Karpas-422 (cell line): ENCODE measurements at regions not wholly inside any gene's neighbourhood (a gene's known extent, or its start where the extent isn't known, plus 50 kb on each side); places are given as distances from the start of the nearest gene placed in this dataset.

Source experiments
- DNase-seq: peaks from one replicate; pipeline ENCODE4 v3.0.0-alpha.2; 2015
- H2AFZ ChIP-seq: fragments of 200-600 bp; sonication (generic); 2 replicates; pipeline ENCODE4 v1.6.1; 2014; ENCODE audit warnings: antibody characterized with exemption, low read length, mixed read lengths
- H3K27ac ChIP-seq: fragments of 200-600 bp; sonication (generic); 2 replicates; pipeline ENCODE4 v1.5.1; 2014; ENCODE audit warnings: mild to moderate bottlenecking, low read length, moderate library complexity
- H3K27me3 ChIP-seq: fragments of 200-600 bp; sonication (generic); 2 replicates; pipeline ENCODE4 v1.6.1; 2014; ENCODE audit warnings: low read length, mixed read lengths
- H3K36me3 ChIP-seq: fragments of 200-600 bp; sonication (generic); 2 replicates; pipeline ENCODE4 v1.6.1; 2014; ENCODE audit warnings: low read length, mixed read lengths; ENCODE audit not compliant: insufficient read depth
- H3K4me1 ChIP-seq: fragments of 200-600 bp; sonication (generic); 2 replicates; pipeline ENCODE4 v1.6.1; 2014; ENCODE audit warnings: mild to moderate bottlenecking, low read length, mixed read lengths
- H3K4me2 ChIP-seq: fragments of 200-600 bp; sonication (generic); 2 replicates; pipeline ENCODE4 v1.6.1; 2014; ENCODE audit warnings: low read length, low read depth, mild to moderate bottlenecking; ENCODE audit not compliant: poor library complexity, severe bottlenecking
- H3K4me3 ChIP-seq: fragments of 200-600 bp; sonication (generic); 2 replicates; pipeline ENCODE4 v1.5.1; 2014; ENCODE audit warnings: mild to moderate bottlenecking, antibody characterized with exemption, low read length, mixed read lengths
- H3K79me2 ChIP-seq: fragments of 200-600 bp; sonication (generic); 2 replicates; pipeline ENCODE4 v1.6.1; 2014; ENCODE audit warnings: mild to moderate bottlenecking, low read length, mixed read lengths
- H3K9ac ChIP-seq: fragments of 200-600 bp; sonication (generic); 2 replicates; pipeline ENCODE4 v1.6.0; 2014; ENCODE audit warnings: low read length
- H3K9me2 ChIP-seq: fragments of 200-600 bp; sonication (generic), shearing (Covaris generic); replicated peaks from 2 replicates; pipeline ENCODE4 v1.6.0; 2014; ENCODE audit warnings: mild to moderate bottlenecking, low read length, moderate library complexity; ENCODE audit not compliant: insufficient read depth
- H3K9me3 ChIP-seq: fragments of 300-700, 200-600 bp; sonication (generic); 2 replicates; pipeline ENCODE4 v1.6.1; 2014; ENCODE audit warnings: low read length, mixed read lengths
- H4K20me1 ChIP-seq: fragments of 200-600 bp; sonication (generic); 2 replicates; pipeline ENCODE4 v1.6.1; 2014; ENCODE audit warnings: mild to moderate bottlenecking, antibody characterized with exemption, low read length, low read depth; ENCODE audit not compliant: insufficient read depth

GRCh38 chr6:105487040-105487790 lies 84.3 kb upstream of the PREP start:
- H3K4me2 ChIP-seq: no peak overlapping the region
- H3K9me2 ChIP-seq: no peaks in the 10 kb centered on the region
- H3K36me3 ChIP-seq: no peaks in the 10 kb centered on the region
- no peaks in the 10 kb centered on the region for H4K20me1 ChIP-seq
- no peaks in the 10 kb centered on the region for H3K4me1 ChIP-seq
- no peaks in the 10 kb centered on the region for H3K27me3 ChIP-seq
- H2AFZ ChIP-seq: no peak overlapping the region
- no peak overlapping the region for H3K9ac ChIP-seq
- H3K27ac ChIP-seq: no peak overlapping the region
- no peak for DNase-seq
- H3K4me3 ChIP-seq: no peak overlapping the region
- no peaks in the 10 kb centered on the region for H3K9me3 ChIP-seq
- no peaks in the 10 kb centered on the region for H3K79me2 ChIP-seq

- Histone ChIP-seq H3K4me3 (no peak overlapping the region), H3K36me3 (no peaks in the 10 kb centered on the region), H3K9me3 (no peaks in the 10 kb centered on the region), H3K9me2 (no peaks in the 10 kb centered on the region), H3K27ac (no peak overlapping the region), H3K79me2 (no peaks in the 10 kb centered on the region), H4K20me1 (no peaks in the 10 kb centered on the region), H3K4me1 (no peaks in the 10 kb centered on the region), H2AFZ (no peak overlapping the region), H3K9ac (no peak overlapping the region), H3K27me3 (no peaks in the 10 kb centered on the region), H3K4me2 (no peak overlapping the region)
- DNase-seq: no peak
Measured at GRCh38 chr6:105485456-105485855, 82.6 kb upstream of the PREP start.

GRCh38 chr6:105484238-105485161 lies 81.6 kb upstream of the PREP start:
- Histone ChIP-seq H3K4me1 (no peaks in the 10 kb centered on the region), H3K9me3 (no peaks in the 10 kb centered on the region), H3K27me3 (no peaks in the 10 kb centered on the region), H2AFZ (no peak overlapping the region), H3K27ac (no peak overlapping the region), H3K79me2 (no peaks in the 10 kb centered on the region), H4K20me1 (no peaks in the 10 kb centered on the region), H3K4me3 (no peak overlapping the region), H3K9ac (no peak overlapping the region), H3K36me3 (no peaks in the 10 kb centered on the region), H3K9me2 (no peaks in the 10 kb centered on the region), H3K4me2 (no peak overlapping the region)
- DNase-seq: peak; percentile 81

- Histone ChIP-seq H3K4me2 (no peak overlapping the region), H3K36me3 (no peaks in the 10 kb centered on the region), H3K9me3 (no peaks in the 10 kb centered on the region), H2AFZ (no peak overlapping the region), H3K9ac (no peak overlapping the region), H3K4me3 (no peak overlapping the region), H3K27me3 (no peaks in the 10 kb centered on the region), H3K9me2 (no peaks in the 10 kb centered on the region), H3K79me2 (no peaks in the 10 kb centered on the region), H3K27ac (no peak overlapping the region), H4K20me1 (no peaks in the 10 kb centered on the region), H3K4me1 (no peaks in the 10 kb centered on the region)
- DNase-seq: no peak
Measured at GRCh38 chr6:105483492-105483891, 80.6 kb upstream of the PREP start.

GRCh38 chr6:105482921-105483320 lies 80.0 kb upstream of the PREP start:
- Histone ChIP-seq H3K27me3 (no peaks in the 10 kb centered on the region), H3K9me2 (no peaks in the 10 kb centered on the region), H3K27ac (no peak overlapping the region), H2AFZ (no peak overlapping the region), H3K4me2 (no peak overlapping the region), H3K4me3 (no peak overlapping the region), H4K20me1 (no peaks in the 10 kb centered on the region), H3K9ac (no peak overlapping the region), H3K79me2 (no peaks in the 10 kb centered on the region), H3K4me1 (no peaks in the 10 kb centered on the region), H3K9me3 (no peaks in the 10 kb centered on the region), H3K36me3 (no peaks in the 10 kb centered on the region)
- DNase-seq: no peak

- Histone ChIP-seq H3K27ac (no peak overlapping the region), H4K20me1 (no peaks in the 10 kb centered on the region), H3K4me3 (no peak overlapping the region), H2AFZ (no peak overlapping the region), H3K4me2 (no peak overlapping the region), H3K9ac (no peak overlapping the region), H3K27me3 (no peaks in the 10 kb centered on the region), H3K9me3 (no peaks in the 10 kb centered on the region), H3K9me2 (no peaks in the 10 kb centered on the region), H3K36me3 (no peaks in the 10 kb centered on the region), H3K79me2 (no peaks in the 10 kb centered on the region), H3K4me1 (no peaks in the 10 kb centered on the region)
- DNase-seq: no peak
Measured at GRCh38 chr6:105482227-105482844, 79.5 kb upstream of the PREP start.

- Histone ChIP-seq H3K9ac (no peak overlapping the region), H3K27me3 (no peaks in the 10 kb centered on the region), H3K4me3 (no peak overlapping the region), H4K20me1 (no peaks in the 10 kb centered on the region), H3K9me3 (no peaks in the 10 kb centered on the region), H3K4me1 (no peaks in the 10 kb centered on the region), H3K79me2 (no peaks in the 10 kb centered on the region), H3K9me2 (no peaks in the 10 kb centered on the region), H3K27ac (no peak overlapping the region), H3K4me2 (no peak overlapping the region), H2AFZ (no peak overlapping the region), H3K36me3 (no peaks in the 10 kb centered on the region)
- DNase-seq: no peak
Measured at GRCh38 chr6:105476978-105477377, 74.1 kb upstream of the PREP start.

- no peaks in the 10 kb centered on the region for H3K4me1 ChIP-seq
- H3K4me2 ChIP-seq: no peak overlapping the region
- no peaks in the 10 kb centered on the region for H3K9me3 ChIP-seq
- no peak overlapping the region for H3K9ac ChIP-seq
- no peak overlapping the region for H3K27ac ChIP-seq
- no peak for DNase-seq
- no peaks in the 10 kb centered on the region for H3K9me2 ChIP-seq
- no peak overlapping the region for H2AFZ ChIP-seq
- H3K27me3 ChIP-seq: no peaks in the 10 kb centered on the region
- no peak overlapping the region for H3K4me3 ChIP-seq
- H3K36me3 ChIP-seq: no peaks in the 10 kb centered on the region
- H4K20me1 ChIP-seq: no peaks in the 10 kb centered on the region
- no peaks in the 10 kb centered on the region for H3K79me2 ChIP-seq
Measured at GRCh38 chr6:105474234-105474633, 71.4 kb upstream of the PREP start.
